Stromal cell of bone marrow (primary cell): ENCODE measurements at regions not wholly inside any gene's neighbourhood (a gene's known extent, or its start where the extent isn't known, plus 50 kb on each side); places are given as distances from the start of the nearest gene placed in this dataset.

Source experiments
- DNase-seq: peaks from one replicate; pipeline ENCODE4 v3.0.0-alpha.2; 2012; ENCODE audit warnings: low read depth

DNA sequence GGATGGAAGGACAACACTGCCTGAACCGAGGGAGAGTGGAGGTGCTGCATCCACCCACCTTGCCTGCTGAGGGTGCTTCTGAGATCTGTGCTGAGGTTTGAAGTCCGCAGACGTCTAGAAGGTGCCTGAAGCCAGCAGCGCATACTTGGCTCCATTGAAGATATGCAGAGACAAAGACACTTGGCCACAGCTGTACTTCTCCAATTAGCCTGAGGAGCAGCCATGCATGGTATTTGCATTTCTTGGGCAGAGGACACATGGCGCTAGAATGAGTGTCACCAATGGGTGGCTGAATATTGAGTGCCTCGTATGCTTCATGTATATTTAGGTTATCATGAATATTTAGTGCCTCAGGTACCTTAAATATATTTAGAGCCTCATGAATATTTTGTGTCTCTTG is 128.7 kb upstream of the ATP6AP2 start:
- no peak for DNase-seq

DNA sequence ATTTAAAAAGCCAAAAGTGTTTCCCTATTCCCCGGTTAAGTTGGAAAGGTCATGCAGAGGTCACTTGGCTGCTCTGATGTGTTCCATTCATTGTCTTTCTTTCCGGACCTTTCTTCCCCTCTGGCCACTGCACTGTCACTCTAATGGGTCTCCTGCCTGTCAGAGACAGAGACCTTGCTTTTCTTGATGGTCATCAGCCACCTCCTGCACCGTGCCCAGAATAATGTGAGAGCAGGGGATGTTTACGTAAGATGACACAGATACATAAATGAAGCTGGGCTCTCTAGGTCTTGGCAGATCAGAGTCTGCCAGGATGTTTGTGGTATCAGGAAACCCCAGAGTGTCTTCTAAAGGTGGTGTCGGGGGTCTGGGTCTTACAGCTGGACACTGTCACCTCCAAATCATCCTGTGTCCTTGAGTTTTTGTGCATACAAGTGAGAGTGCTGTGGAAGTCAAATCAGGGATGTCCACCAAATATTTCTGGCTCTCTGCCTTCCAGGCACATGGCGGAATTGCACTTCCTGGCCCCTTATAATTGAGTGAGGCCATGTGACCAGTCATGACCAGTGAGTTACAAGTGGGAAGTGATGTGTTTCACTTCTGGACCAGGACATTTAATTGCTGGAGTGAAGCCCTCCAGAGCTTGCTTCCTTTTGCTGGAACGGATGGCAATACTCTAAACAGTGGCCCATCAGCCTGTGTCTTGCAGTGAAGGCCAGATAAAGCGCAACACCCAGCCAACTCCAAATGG is 130.6 kb upstream of the ATP6AP2 start:
- DNase-seq, result no peak

DNA sequence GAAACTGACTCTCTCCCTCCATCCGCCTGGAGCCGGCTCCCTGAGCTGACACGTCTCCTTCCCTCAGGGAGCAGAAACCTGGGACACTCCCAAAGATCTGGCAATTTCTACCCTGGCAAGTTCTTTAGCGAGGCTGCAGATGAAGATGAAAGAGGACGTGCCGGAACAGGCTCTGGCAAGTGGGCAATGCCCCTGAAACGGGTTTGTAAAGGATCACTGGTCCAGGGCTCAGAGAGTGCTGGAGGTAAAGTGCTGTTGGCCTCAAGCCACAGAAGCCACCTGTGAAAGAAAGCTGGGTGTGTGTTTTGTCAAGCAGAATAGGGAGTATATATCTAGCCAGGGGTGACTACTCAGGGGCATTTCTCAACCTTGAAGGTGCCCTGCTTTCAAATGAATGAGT is 131.4 kb upstream of the ATP6AP2 start:
- no peak for DNase-seq

DNA sequence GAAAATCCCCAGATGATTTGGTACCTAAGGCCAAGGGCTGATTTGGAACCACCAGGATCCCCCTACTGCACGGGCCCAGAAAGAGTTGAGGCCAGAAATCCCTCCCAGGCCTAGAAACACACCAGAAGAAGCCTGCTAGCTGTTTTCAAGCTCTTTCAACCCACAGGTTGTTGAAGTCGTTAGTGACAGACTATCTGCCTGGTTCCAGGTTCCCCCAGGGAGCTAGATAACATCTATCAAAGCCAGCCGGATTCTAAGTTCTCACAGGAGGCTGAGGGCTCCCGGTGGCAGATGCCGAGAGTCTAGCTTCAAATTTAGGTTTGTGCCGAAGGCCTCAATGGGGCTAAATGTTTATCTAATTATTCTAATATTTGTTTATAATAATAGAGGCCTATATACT is 132.0 kb upstream of the ATP6AP2 start:
- no peak for DNase-seq

DNA sequence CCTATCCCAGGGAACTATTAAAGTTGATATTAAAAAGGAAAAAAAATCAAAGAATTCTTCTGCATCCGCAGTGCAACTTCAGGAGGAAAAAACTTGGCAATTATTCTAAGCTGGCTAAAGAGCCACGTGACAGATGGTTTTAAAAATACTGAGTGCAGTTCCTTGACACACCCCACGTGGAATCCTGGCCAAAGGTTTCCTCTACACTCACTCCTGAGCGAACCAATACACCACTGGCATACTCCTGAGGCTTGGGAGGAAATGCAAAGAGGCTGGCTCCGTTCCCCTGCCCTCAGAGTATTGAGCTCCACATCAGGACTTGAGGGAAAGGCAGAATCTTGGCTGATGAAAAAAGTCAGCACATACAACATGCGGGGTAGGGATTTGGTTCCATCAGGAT is 133.8 kb upstream of the ATP6AP2 start:
- DNase-seq, result peak; percentile 2

DNA sequence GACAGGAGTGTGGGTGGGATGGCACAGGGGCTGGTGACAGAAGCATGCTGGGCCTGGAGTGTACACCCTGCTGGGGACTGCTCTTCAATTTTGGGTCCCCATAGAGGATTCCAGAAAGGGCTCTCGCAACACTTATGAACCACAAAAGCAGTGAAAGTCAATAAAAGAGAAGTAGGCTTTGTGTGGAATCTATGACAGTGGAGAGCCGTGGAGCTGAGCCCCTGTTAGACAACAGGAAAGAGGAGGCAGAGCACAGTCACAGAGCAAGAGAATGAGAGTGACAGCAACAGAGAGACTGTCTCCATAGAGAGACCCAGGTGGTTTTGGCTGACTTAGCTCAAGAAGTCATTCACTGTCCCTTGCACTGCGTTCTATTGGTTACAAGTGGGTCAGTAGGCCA is 135.1 kb upstream of the ATP6AP2 start:
- no peak for DNase-seq

DNA sequence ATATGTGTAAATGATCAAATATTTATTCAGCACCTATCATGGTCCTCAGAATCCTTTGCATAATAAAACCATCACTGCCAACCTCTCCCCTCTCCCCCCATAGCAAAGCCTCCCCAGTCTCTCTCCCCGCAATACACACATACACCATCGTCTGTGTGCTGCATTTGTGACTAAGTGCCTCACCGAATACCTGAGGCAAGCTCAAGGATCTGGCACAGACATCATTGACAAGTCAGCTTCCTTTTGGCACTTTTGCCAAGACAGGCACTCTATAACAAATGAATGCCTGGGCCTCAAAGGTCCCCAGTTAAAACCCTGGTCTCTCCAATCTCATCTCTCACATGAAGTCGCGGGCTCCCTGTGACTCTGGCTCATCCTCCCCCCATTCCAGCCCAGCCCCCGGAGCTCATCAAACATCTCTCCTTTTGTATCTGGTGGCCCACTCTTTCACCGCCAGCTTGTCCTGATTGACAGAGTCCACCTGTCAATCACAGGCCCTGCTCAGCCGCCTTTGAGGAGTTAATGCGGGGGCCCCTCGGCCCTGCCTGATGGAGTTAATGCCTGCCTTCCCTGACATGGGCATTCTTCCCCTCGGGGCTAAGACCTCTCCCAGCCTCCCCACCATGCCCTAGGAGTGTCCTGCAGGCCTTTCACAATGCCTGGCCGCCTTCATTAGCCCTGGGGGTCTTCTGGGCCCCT is 135.8 kb upstream of the ATP6AP2 start:
- DNase-seq, result no peak

DNA sequence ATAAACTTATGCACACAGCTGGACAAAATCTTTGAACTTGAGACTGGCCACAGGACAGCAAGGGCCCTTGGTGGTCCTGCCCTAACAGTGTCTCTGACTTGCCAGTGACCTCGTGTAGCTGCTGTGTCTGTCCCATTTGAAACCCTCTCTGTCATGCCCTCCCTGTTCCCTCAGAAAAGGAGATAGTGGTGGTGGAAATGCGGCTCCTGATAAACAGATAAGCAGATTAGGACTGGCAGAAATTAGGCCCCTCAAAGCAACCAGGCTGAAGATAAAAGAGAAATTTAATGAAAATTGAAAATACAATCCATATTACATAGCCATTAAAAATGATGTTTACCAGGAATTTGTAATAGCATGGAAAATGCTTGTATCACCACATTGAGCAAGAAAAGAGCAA is 136.6 kb upstream of the ATP6AP2 start:
- no peak for DNase-seq

DNA sequence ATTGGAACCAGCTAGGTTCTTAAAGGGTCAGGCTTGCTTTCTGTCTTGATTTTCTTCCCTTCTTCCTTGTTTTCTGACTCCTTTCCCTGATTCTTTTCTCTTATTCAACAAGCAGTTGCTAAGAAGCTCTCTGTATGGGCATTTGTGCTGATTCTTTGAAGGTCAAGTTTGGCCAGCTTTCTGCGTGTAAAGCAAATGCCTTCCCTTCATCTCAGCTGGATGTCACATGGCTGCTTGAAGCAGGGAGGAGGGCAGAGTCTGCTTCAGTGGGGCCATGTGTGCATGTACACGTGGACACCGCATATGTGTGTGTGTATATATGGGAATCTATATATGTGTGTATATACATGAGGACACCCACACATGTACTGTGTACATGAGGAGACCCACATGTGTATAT is 139.9 kb upstream of the ATP6AP2 start:
- DNase-seq, result no peak

DNA sequence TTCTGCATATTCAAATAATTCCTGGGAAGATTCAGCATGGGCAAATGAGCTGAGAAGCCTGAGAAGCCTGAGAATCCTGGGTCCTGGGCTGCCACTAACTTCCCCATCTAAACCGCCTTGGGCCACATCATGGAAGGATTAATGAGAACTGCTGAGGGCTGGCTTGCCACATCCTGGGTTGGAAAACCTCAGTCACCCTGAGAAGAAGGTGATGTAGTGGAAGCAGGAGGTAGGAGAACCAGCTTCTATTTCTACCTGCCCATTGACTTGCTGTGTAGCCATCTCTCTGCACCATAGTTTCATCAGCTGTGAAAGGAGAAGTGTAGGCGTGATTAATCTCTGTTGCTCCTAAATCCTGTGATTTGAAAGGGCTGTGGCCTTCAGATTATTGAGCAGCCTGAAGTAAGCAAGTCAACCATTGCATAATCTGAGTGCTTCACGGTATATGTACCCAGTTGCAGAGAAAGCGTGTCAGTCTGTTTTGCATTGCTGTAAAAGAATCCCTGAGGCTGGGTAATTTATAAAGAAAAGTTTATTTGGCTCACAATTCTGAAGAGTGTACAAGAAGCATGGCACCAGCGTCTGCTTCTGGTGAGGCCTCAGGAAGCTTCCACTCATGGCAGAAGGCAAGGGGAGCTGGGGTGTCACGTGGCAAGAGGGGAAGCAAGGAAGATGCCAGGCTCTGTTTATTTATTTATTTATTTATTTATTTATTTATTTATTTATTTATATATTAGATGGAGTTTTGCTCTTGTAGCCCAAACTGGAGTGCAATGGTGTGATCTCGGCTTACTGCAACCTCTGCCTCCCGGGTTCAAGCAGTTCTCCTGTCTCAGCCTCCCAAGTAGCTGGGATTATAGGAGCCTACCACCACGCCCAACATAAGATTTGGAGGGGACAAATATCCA is 140.9 kb upstream of the ATP6AP2 start:
- DNase-seq, result no peak

DNA sequence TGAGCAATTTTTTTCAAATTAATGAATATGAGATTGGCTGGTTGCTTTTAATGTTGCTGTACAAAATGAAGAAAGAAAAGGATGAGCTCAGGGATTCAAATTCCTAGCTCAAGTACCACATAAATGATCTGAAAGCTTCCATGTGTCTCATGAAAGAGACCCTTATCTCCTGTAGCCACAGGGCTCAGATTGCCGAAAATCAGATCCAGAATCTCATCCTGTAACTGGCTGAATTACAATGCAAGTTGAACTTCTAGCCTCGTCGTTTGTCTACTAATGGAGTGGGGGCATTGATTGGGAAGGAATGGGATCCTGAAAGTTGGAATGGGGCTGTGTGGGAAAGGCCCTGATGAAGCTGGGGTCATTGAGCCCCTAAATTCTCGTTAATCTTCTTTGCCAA is 143.4 kb upstream of the ATP6AP2 start:
- DNase-seq, result no peak

DNA sequence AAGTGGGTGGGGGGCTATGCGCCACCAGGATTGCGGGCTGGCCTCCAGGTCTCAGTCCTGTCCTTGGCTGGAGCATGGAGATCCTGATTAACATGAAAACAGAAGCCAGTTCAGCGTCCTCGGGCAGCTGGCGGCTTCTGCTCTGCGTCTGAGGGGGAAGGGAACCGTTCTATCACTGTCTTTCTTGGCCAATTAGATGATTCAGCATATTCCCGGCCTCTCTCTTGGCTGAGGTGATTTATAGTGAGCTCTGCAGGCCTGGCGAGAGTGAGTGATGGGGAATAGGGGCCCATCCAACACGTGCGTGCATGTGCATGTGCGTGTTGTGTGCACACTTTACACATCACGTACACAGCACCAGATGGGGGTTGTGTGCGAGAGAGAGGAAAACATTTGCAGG is 145.8 kb upstream of the ATP6AP2 start:
- DNase-seq, result no peak

DNA sequence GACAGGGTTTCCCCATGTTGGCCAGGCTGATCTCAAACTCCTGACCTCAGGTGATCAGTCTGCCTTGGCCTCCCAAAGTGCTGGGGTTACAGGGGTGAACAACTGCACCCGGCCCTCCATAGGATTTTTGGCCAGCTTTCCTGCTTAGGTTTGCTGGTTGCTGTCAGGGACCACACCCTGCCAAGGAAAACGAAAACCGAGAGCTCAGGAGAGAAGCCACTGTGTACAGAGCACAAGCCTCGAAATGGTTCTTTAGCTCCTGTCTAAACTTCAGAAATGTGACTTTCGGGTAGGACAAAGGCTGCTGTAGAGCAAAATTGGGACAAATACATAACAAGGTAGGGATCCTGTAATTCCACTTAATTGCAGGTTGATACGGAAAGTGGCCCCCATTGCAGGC is 146.3 kb upstream of the ATP6AP2 start:
- DNase-seq, result no peak

DNA sequence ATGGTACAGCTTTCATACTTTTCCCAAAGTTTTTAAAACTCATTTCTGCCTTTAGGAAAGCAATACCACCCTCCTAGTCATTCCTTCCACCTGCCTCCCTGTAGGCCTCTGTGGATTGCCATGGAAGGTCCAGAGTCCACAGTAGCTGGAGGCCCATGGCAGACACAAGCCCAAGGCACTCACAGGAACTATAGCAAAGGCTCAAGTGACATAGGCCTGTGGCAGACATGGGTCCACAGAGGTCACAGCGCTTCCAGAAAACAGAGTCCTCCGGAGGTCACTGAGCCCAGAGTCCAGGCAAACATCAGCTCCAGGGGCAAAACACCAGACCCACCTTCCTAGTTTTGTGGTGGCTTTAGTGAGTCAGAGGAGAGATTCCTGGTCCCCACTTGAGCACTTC is 147.6 kb upstream of the ATP6AP2 start:
- DNase-seq, result no peak

DNA sequence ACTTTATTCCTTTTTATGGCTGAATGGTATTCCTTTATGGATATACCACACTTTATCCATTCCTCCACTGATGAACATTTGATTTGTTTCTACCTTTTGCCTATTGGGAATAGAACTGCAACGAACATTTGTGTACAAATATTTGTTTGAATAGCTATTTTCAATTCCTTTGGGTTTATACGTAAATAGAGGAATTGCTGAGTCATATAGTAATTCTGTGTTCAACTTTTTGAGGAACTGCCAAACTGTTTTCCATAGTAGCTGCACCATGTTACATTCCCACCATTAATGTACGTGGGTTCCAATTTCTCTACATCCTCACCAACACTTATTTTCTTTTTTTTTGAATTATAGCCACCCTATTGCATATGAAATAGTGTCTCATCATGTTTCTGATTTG is 156.5 kb upstream of the ATP6AP2 start:
- DNase-seq, result no peak

DNA sequence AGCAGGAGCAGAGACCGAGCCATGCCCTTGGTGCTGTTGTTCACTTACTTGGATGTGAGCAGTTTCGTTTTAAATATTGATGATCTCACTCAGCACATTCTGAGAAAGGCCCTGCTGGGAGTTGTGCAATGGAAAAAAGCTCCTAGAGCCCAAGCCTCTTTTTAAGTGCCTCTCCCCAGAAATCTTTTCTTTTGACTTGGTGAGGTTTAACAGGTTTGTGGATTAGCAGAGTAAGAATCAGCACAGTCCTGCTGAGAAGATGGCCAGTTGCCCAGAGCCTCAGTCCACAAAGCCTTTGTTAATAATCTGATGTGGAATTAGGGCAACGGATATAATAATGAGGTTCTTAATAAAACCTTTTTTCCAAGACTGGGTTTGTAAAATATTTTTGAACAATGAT is 157.5 kb upstream of the ATP6AP2 start:
- no peak for DNase-seq

DNA sequence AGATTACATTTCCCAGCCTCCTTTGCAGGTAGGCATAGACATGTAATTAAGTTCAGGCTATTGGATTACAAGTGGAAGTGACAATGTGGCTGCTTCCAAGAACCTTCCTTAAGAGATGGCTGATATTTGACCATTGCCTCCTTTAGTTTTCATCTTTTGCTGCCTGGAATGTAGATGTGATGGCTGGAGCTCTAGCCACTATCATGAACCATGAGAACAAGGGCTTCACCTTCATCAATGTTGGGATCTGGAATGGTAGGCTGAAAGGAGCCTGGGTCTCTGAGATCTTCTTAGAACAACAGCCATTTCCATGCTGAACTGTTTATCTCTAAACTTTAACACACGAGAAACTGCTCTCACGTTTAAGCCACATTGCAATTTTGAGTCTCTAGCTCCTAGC is 158.7 kb upstream of the ATP6AP2 start:
- no peak for DNase-seq

DNA sequence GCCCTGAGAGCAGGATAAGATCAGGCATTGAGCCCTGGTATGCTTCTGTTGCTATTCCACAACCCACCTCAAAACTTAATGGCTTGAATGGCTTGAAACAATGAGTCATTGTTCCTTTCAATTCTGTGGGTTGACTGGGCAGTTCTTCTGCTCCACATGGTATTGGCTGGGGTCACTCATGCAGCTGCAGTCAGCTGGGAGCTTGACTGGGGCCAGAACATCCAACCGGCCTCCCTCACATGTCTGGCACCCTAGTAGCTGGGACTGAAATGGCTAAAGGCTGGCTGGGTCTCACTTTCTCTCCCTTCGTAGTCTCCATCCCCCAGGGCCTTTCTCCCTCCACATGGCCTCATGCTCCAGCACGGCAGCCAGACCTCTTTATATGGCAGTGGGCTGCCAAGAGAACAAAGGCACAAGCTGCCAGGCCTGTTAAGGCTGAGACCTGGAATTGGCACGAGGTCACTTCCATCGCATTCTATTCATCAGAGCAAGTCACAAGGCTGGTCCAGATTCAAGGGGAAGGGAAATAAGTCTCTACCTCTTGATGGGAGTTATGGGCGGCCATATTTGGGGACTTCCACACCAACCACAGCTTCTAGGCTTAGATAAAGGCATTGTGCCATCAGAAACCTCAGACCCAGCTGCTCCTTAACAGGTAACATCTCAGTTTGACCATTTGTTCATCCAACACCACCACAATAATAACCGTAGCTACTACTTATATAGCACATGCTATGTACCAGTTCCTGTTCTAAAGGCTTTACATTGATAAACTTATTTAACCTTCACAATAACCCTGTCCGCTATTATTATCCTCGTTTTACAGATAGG is 159.7 kb upstream of the ATP6AP2 start:
- DNase-seq, result no peak

DNA sequence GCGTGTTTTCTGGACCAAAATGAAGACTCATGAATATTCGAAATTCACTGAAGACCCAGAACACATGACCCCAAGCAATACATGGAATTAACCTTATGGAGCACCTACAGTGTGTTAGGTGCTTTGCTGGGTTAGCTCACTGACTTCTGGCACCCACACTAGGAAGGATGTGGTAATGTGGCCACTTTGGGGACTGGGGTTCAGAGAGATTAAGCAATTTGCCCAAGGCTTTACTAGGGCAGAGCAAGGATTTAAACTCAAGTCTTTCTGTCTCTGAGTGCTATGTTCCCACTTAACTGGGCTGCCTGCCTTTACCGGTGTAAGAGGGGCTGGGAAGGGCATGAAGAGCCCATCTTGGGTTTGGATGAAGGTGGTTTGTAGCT is 162.0 kb upstream of the ATP6AP2 start:
- DNase-seq, result no peak

DNA sequence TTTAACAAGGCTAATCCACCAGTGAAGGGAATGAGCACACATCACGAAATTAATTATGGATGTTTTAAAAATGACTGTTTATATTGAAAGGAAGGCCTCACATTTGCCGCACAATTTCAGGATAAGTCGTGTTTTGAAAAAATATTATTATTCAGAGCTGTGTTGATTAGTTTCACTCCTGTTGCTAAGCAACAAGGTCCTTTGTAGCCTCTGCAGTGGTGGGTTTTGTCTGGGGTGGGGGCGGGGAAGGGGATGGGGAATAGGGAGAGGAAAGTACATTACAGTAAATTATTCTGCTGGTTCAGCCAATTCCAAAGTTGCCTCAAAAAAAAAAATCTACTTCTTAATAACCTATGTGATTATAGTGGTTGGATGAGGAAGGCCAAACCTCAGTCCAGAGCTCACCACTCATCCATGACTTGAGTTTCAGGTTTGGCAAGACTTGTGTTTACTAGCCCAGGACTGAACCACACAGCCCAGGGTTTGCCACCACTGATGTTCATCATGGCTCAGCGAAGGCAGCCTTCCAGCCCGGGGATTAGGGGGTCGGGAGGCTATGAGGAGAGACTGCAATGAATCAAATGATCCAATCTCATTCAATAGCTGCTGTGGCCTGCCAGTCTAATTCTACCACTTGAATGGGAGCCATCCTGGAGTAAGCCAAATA is 162.5 kb upstream of the ATP6AP2 start:
- DNase-seq, result no peak

DNA sequence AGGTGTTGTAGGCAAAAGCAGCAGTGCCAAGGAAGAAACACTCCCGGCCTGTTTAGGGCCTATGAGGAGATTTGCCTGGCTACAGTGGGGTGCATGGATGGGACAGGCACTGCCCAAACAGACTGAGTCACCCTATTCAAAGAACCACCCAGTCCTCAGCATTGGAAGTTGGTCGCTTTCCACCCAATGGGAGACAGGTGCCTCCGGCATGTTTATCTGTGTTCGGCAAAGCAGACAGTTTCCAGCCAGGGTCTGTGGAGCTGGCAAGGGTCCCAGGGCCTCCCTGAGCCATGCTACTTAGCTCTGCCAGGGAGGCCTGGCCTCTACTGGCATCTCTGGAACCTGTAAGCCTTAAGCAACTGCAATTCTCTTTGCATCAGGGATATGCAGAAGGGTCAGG is 165.1 kb upstream of the ATP6AP2 start:
- DNase-seq, result no peak

DNA sequence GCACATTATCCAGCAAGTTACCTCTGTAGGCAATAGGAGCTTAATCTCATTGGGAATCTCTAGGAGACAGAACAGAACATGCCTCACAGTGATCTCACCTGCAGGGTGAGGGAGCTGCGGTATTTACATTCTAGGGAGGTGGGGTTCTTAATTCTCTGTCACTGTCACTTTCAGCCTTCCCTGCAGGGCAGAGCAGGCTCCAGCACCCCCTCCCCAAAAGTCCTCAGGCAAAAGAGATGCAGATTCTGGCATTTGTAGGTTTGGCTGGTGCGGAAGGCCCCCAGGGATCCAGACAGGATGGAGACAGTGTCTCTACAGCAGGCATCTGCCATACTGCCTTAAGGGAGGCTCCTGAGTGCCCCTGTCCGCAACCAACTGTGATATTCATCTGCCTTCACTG is 166.4 kb upstream of the ATP6AP2 start:
- DNase-seq, result no peak
